ENCODE measurements at regions not wholly inside any gene's neighbourhood (a gene's known extent, or its start where the extent isn't known, plus 50 kb on each side); places are given as distances from the start of the nearest gene placed in this dataset.
"Not testable (repeated sequence)": the region's sequence is repeated elsewhere in the genome, so short reads cannot be mapped to it uniquely, and the experiment has no call there.

DNA sequence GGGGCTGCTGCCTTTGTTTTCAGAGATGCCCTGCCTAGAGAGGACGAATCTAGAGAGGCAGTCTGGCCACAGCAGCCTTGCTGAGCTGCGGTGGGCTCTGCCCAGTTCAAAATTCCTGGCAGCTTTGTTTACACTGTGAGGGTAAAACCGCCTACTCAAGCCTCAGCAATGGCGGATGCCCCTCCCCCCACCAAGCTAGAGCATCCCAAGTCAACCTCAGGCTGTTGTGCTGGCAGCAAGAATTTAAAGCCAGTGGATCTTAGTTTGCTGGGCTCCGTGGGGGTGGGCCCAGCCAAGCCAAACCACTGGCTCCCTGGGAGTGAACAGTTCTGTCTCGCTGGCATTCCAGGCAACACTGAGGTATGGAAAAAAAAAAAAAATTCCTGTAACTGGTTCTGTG, 970.9 kb downstream of the TBC1D32 start:
- Mint-ChIP-seq H3K36me3 (ENCODE audit: low read depth) (no peaks in the 10 kb centered on the region), H3K4me1 (ENCODE audit: low read depth) (no peaks in the 10 kb centered on the region), H3K4me3 (no peak overlapping the region), H3K27me3 (no peaks in the 10 kb centered on the region), H3K27ac (no peak overlapping the region), H3K9me3 (peaks cover 11% of the 10 kb centered on the region)
- ATAC-seq (no peak), DNase-seq (no peak)
- TF ChIP-seq, protein P1, sequence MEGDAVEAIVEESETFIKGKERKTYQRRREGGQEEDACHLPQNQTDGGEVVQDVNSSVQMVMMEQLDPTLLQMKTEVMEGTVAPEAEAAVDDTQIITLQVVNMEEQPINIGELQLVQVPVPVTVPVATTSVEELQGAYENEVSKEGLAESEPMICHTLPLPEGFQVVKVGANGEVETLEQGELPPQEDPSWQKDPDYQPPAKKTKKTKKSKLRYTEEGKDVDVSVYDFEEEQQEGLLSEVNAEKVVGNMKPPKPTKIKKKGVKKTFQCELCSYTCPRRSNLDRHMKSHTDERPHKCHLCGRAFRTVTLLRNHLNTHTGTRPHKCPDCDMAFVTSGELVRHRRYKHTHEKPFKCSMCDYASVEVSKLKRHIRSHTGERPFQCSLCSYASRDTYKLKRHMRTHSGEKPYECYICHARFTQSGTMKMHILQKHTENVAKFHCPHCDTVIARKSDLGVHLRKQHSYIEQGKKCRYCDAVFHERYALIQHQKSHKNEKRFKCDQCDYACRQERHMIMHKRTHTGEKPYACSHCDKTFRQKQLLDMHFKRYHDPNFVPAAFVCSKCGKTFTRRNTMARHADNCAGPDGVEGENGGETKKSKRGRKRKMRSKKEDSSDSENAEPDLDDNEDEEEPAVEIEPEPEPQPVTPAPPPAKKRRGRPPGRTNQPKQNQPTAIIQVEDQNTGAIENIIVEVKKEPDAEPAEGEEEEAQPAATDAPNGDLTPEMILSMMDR (IDR thresholded peaks at IDR 0.05) = no peak
- intact Hi-C loops (cut with micrococcal nuclease) = no loop called here
- ChIA-PET POLR2A (no interaction called here), CTCF (no interaction called here)

- POLR2A ChIA-PET; intact Hi-C loops (cut with micrococcal nuclease); H3K36me3 Mint-ChIP-seq (ENCODE audit: low read depth); H3K4me3 Mint-ChIP-seq; ATAC-seq; H3K27ac Mint-ChIP-seq; CTCF ChIA-PET; H3K27me3 Mint-ChIP-seq; H3K4me1 Mint-ChIP-seq (ENCODE audit: low read depth); DNase-seq: not testable (repeated sequence)
- H3K9me3 Mint-ChIP-seq = peaks cover 19% of the 10 kb centered on the region
Measured at GRCh38 chr6:120358535-120358934, 975.7 kb downstream of the TBC1D32 start.

GRCh38 chr6:120357447-120357846, 976.8 kb downstream of the TBC1D32 start:
- no peak overlapping the region for H3K4me3 Mint-ChIP-seq
- intact Hi-C loops (cut with micrococcal nuclease) = no loop called here
- CTCF ChIA-PET = no interaction called here

DNA sequence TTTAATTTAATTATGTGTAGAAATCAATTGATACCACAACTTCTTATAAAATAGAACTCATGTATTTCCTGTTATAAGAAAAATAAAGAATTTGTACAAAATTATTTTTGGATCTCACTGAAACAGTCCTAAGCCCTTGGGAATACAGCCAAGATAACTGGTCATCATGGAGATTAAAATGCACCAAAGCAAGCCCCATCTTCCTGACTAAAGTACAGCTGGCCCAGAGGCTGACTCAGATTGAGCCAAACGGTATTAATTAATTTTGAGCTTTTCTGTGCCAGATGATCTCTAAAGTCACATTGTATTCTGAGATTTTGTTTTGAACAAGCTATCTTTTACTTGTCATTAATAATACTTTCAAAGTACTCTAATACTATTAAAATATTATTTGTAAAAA, 978.5 kb downstream of the TBC1D32 start:
- TF ChIP-seq, protein P1 (IDR thresholded peaks at IDR 0.05) = no peak
- no peaks in the 10 kb centered on the region for H3K27me3 Mint-ChIP-seq
- ATAC-seq = no peak
- no peaks in the 10 kb centered on the region for H3K36me3 Mint-ChIP-seq (ENCODE audit: low read depth)
- H3K27ac Mint-ChIP-seq = no peak overlapping the region
- POLR2A ChIA-PET = no interaction called here
- intact Hi-C loops (cut with micrococcal nuclease) = no loop called here
- no peak overlapping the region for H3K4me3 Mint-ChIP-seq
- H3K9me3 Mint-ChIP-seq = peaks cover 19% of the 10 kb centered on the region
- H3K4me1 Mint-ChIP-seq (ENCODE audit: low read depth) = peaks cover 4% of the 10 kb centered on the region
- no peak for DNase-seq
- CTCF ChIA-PET = no interaction called here

More at GRCh38 chr6:120357447-120357846, 976.8 kb downstream of the TBC1D32 start:
- Mint-ChIP-seq H3K27ac (no peak overlapping the region), H3K27me3 (no peaks in the 10 kb centered on the region), H3K4me1 (ENCODE audit: low read depth) (peaks cover 4% of the 10 kb centered on the region), H3K36me3 (ENCODE audit: low read depth) (no peaks in the 10 kb centered on the region), H3K9me3 (peaks cover 19% of the 10 kb centered on the region)
- TF ChIP-seq, protein P1 (IDR thresholded peaks at IDR 0.05) = no peak
- POLR2A ChIA-PET = no interaction called here
- ATAC-seq (no peak), DNase-seq (no peak)

GRCh38 chr6:120354452-120355098, 979.7 kb downstream of the TBC1D32 start:
- Mint-ChIP-seq H3K4me3 (no peak overlapping the region), H3K27ac (no peak overlapping the region), H3K9me3 (peaks cover 15% of the 10 kb centered on the region), H3K27me3 (no peaks in the 10 kb centered on the region), H3K36me3 (ENCODE audit: low read depth) (no peaks in the 10 kb centered on the region), H3K4me1 (ENCODE audit: low read depth) (peaks cover 4% of the 10 kb centered on the region)
- ChIA-PET CTCF (no interaction called here), POLR2A (no interaction called here)
- intact Hi-C loops (cut with micrococcal nuclease) = no loop called here
- DNase-seq = peak; percentile 18
- peak; percentile 66 for ATAC-seq
- TF ChIP-seq, protein P1 (IDR thresholded peaks at IDR 0.05) = no peak

Measured in activated CD8-positive, alpha-beta T cell treated with anti-CD3 and anti-CD28 coated beads for 36 hours (primary cell).